GM19468 (cell line): ENCODE measurements at regions not wholly inside any gene's neighbourhood (a gene's known extent, or its start where the extent isn't known, plus 50 kb on each side); places are given as distances from the start of the nearest gene placed in this dataset.

ENCODE experiments used
- ATAC-seq: cut with Tn5 transposase; IDR thresholded peaks from one replicate; pipeline ENCODE4 v1.9.1; 2021; ENCODE audit warnings: mild to moderate bottlenecking, moderate library complexity, moderate number of reproducible peaks; ENCODE audit not compliant: unreplicated experiment; ENCODE audit errors: extremely low read depth

DNA sequence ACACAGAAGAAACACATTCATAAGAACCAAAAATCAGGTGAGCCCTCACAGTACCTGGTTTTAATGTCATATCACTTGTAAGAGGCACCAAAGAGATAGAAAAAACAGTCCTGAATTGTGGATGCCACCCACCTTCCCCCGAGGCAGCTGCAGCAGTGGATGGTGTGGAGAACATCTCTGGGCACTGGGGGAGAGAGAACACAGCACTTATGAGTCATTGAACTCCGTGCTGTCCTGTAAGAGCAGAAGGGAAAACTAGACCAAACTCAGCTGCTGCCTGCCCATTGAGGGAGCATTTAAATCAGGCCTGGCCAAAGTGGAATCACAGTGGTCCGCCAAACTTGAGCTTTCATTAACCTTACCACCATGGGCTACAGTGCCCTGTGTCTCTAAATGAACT, 296.2 kb downstream of the SPATA31D1 start:
- ATAC-seq = no peak

DNA sequence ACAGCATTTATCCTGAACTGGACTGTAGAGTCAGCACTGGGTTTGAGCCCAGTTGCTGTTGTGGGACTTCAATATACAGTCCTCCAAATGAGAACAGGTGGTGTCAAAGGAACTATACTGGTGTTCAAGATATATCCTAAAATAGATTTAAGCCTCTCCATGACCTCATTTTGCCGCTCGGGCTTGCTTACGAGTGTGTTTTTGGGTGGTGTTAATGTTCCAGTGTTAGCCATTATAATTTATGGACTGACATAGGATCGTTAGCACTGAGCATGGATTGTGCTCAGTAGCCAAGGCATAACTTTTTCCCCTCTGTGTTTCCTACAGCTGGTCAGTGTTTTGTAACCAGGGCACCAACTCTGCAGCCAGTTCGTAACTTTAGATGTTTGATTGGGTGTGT, 306.6 kb downstream of the SPATA31D1 start:
- no peak for ATAC-seq

DNA sequence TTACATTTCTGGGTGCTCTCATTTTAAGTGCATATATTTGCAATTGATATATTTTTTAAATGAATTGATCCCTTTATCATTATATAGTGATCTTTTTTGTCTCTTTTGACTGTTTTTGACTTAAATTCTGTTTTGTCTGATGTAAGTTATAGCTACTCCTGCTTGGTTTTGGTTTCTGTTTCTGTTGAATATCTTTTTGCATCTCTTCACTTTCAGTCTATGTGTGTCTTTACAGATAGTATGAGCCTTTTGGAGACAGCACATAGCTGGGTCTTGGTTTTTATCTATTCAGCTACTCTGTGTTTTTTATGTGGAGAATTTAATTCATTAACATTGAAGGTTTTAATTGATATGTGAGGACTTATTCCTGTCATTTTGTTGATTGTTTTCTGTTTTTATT, 311.3 kb downstream of the SPATA31D1 start:
- ATAC-seq = no peak

DNA sequence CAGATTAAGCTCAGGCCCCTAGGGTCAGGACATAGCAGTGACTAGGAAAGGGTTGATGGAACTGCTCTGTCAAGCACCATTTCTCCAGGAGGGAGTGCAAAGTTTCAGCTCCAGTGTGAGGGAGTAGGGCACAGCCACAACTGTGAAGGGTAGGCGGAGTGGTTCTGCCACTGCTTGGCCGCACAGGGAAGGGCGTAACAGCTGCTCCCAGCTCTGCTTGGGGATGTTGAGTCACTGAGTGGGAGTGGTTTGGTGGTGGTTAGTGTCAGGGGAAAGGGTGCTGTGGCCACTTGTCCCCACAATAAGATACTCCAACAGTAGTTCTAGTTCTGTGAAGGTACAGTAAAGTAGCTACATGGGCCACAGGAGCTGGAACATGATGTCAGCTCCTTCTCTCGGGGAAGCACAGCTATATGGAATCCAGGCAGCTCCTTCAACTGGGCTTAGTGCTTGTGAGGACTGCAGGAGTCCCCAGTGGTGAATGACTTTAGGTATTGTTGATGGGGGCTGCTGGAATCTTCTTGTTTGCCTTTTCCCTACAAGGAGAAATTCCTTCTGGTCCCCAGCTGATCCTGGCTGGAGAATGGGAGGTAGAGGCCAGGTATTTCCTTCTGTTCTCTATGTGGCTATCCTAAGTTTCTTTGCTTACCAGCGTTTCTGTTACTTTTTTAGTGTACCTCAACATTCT, 314.5 kb downstream of the SPATA31D1 start:
- no peak for ATAC-seq

DNA sequence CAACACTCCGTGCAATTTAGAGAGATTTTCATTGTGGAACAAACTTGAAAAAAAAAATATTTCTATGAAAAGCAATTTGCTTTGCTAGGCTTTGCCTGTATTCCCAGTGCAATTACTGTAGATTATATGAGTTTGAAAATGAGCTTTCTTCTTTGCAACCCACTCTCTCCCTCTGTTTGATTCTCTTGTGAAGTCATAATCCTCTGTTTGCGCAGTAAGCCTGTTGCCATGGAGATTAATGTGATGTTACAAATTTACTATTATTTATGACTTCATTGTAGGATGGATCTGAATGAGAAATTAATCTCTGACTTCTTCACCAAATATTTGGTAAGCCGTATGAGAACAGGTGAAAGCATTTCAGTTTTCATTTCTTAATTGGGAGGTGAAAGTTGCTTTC, 320.3 kb downstream of the SPATA31D1 start:
- ATAC-seq = no peak

DNA sequence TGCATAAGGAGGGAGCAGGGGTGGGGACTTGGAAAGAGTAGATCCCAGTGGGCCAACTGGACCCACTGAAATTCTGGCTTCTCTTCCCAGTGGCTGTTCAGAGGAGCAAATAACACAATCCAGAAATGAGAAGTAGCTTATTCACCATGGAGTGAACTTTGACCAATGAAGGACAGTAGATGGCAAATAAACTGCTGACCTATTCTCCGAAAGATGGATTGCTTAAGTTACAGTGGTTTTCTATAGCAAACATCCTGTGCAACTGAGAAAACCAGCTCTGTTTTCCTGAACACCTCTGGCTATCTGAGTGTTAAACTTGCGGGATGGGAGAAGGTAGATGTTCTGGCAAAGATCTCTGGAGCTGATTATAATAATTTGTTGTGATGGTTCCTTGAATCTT, 325.1 kb downstream of the SPATA31D1 start:
- ATAC-seq = no peak

DNA sequence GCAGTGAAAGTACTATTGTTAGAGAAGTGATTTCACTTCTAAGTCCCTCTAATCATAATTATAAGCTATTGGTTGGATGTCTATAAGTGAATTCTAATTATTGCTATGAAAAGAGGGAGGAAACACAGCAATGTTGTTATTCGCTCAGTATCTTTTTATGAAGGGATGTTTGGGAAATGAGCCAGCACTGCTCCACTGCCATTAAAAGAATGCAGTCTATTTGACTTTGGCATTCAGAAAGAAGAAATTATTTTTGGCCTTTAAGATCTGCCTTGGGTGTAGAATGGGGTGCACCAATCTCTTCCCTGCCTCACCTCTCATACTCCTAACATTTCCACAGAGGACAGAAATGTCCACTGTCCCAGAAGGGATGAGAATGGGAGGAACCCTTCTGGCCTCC, 332.0 kb downstream of the SPATA31D1 start:
- ATAC-seq = no peak

DNA sequence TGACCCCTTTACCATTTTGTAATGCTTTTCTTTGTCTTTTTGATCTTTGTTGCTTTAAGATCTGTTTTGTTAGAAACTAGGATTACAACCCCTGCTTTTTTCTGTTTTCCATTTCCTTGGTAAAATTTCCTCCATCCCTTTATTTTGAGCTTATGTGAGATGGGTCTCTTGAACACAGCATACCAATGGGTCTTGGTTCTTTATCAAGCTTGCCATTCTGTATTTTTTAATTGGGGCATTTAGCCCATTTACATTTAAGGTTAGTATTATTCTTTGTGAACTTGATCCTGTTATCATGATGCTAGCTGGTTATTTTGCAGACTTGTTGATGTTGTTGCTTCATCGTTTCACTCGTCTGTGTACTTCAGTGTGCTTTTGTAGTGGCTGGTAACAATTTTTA, 337.3 kb downstream of the SPATA31D1 start:
- no peak for ATAC-seq

DNA sequence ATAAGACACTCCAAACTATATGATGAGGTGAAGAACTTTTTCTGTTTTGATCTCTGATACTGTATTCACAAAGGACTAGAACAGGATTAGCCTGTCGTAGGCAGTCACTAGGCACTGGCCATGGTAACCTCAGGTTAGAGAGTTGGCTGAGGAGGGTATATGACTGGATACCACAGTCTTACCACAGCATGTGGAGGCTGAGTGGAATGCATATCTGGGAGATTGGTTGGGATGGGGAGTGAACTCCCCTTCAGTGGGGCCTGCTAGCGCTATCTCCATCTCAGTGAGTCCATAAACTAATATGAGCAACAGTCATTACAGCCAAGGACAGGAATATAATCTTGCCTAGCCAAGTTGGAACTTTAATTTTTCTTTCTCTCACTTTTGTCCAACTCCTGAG, 339.1 kb downstream of the SPATA31D1 start:
- no peak for ATAC-seq

DNA sequence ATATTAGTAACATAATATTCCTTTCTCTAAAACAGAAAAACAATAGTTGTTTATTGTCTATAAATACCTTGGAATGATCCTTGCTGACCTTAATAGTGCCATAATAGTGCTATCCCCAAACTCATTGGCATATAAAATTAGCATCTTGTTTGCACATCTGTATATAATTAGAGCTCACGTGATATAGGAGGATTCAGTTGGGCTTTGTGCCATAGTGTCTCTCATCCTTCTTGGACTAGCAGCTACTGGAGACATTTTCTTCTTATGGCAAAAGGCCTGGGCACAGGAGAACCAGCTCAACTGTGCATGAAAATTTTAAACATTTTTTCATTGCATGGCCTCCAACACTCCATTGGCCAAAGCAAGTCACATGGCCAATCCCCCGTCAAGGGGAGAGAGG, 342.5 kb downstream of the SPATA31D1 start:
- no peak for ATAC-seq

DNA sequence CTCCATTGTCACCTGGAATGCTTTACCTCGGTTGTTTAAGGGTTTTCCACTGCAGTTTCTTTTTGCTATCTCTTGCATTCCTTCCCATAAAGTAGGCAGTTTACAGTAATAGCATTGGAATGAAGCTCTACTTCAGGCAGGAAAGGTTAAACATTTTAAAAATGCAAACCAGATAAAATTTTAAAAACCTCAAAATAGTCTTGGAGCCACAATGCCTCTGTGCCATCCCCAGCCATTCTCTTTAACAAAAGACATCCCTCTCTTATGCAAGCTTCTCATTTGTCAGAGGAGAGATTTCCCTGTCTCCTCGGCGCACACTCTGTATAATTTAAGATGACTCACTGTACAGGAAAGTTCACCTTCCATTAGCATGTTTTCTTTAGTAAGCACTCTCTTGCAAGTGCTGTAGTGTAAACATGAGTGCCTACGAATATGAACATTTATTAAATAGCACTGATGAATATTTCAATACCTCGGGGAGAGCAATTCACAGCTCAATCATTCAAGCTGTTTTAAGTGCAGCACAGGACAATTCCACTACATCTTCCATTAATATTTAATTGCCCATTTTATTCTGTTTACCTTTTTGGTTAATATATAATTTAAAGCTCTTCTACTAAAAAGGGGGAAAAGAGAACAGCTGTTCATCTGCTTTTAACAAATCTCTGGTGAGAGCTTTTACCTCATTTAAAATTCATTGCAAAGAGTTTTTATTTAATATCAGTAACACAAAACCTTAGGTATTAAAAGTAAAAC, 343.6 kb downstream of the SPATA31D1 start:
- no peak for ATAC-seq

DNA sequence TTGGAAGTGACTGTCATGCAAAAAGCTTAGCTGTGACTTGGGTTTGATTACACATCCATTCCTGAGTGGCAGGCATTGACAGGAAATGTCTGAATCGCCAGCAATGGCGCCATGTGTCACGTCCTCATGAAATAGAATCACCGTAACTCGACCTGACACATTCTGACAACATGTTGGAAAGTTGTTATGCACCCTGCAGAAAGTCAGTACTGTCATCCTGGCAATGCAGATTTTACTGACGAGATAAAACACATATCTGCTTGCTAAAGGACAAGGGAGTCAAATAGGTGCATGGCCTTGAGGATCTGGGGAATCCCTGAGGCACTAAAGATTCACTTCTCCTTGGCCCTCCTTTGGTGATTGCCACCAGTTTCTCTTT, 344.2 kb downstream of the SPATA31D1 start:
- ATAC-seq = no peak

DNA sequence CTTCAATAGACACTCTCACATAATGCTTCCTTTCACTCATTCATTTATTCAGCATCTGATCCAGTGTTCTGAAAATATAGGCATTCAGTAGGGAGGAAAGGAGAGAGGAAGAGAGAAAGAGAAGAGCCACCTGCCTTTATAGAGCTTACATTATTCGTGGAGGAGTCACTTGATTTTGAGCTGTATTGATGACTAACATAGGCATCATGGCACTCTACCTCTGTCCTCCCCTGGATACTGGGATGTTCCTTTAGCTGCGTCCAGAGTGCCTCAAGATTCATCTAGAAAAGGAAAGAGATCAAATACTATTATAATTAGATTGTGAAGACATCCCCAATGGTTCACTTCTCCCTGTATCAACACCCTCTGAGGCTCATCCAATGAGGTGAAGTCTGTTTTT, 345.1 kb downstream of the SPATA31D1 start:
- ATAC-seq = no peak

DNA sequence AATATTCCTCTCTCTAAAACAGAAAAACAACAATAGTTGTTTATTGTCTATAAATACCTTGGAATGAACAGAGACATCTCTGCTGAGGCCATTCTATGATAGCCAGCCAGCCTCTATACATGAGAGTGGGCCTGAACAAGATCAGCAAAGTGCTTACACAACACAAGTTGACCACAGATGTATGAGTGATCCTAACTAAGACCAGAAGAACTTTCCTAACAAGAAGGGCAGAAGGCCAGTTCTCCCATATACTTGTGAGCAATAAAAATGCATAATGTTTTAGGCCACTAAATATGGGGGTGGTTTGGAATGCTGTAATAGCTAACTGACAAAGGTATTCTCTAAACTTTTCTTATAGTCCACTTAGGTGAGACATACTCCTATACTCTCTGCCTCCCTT, 345.7 kb downstream of the SPATA31D1 start:
- no peak for ATAC-seq

DNA sequence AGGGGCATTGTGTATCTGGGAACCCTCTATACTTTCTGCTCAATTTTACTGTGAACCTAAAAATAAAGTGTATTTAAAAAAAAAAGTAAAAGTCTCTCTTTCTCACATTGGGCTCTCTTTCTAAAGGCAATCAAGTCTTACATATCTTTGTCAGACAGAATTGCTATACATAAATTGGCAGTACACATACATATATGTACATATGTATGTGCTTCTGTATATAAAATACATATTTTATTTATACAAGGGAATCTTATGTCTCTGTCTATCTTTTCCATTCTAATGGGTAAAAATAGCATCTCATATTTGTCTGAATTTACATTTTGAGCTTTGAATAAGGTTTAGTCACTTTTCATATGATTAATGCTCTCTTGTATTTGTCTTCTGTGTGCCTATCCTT, 348.8 kb downstream of the SPATA31D1 start:
- ATAC-seq = no peak

DNA sequence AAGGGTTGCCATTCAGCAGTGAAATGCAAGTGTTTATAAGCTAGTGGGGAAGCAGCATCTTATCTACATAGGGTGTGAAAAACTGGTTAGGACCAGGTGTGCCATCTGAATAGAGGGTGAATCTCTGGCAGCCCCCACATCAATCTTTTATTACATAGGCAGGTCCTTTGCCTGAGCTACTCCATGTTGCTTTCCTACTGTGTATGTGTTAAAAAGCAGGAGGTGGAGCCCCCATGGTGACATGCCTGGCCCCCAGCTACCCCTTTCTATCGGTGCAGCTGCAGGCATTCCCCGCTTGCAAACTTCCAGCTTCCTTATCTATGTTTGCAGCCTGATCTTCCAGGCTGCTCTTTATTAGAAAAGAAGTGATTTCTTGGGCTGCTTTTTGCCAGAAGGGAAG, 353.5 kb downstream of the SPATA31D1 start:
- ATAC-seq = no peak

DNA sequence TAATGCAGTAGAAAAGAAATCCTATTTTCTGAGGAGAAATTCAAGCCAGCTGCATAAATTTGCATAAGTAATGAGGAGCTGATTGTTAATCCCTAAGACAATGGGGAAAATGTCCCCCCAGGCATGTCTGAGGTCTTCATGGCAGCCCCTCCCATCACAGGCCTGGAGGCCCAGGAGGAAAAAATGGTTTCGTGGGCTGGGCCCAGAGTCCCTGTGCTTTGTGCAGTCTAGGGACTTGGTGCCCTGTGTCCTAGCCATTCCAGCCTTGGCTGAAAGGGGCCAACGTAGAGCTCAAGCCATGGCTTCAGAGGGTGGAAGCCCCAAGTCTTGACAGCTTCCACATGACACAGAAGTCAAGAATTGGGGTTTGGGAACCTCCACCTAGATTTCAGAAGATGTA, 357.5 kb downstream of the SPATA31D1 start:
- no peak for ATAC-seq

DNA sequence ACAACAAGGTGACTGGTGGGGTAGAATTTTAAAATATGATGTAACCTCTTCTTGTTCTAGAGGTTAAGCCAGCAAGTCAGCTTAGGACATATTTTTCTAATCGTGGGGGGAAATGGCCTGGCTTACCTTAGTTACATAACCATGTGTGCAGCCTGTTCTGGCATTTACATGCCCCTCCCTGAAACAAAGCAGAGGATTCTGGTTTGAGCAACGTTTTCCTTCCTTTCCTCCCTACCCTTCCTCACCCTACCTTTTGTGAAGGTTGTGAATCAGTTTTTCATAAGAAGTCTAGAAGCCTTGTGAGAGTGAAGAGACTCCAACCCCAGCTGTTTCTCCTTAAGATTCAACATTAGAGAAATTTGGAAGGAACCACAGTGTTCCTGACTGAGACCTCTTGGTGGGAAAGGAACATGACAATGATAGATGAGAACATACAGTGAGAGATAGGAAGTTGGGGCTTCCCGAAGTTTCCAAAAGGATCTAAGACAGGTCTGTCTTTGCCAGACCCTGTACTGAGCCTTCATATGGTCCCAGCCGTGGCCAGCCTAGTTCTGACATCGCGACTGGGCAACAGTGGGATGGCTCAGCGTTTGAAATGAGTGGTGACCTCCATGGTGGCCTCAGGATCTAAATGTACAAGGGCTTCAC, 365.2 kb downstream of the SPATA31D1 start:
- no peak for ATAC-seq

DNA sequence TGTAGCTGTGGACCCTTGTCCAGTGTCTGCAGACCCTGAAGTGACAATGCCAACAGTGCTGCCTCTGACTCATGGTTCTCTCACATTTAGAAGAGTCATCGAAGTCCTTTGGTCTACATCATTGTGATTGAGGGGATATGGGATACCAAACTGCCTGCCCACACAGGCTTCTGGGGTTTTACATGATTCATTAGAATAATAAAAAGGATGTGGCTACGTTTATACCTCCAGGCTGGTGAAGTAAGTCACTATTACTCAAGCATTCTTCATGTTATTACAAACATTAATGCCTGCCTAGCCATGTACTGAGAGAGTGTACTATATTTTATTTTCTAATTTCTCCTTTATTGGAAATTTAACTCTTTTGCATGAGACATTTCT, 365.7 kb downstream of the SPATA31D1 start:
- no peak for ATAC-seq

DNA sequence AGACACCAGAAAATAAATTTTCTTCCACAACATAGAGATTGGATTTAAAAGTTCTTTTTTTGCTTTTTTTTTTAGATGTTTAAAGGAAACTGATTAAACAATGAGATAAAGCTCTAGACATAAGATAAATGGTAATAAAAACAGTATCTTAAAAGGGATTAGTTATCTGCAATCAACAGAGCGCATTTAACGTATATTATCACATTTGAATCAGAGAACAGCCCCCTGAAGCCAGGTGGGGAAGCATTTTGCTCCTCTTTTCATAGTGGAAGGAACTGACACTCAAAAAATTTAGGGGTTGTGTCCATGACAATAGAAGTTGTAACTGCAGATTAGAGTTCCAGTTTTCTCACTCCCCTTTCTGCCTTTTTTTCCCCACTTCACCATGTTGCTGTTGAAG, 367.6 kb downstream of the SPATA31D1 start:
- no peak for ATAC-seq

DNA sequence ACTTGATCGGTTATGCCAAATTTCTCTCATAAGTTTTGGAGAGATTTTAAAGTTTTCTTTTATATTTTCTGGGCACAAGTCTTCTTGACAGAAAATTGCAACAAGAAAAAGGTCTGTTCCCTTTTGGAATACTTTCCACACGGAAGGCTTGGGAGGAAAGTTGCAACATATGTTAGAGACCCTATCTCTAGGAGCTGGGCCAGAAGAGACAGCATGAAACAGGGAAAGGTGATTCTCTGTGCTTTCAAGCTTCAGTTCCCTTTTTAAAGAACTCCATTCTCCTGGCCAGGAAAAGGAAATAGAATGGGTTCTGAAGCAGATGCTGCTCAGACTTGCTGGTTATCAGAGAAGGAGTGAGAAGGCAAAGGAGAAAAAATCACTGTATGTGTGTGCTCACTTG, 368.3 kb downstream of the SPATA31D1 start:
- no peak for ATAC-seq

DNA sequence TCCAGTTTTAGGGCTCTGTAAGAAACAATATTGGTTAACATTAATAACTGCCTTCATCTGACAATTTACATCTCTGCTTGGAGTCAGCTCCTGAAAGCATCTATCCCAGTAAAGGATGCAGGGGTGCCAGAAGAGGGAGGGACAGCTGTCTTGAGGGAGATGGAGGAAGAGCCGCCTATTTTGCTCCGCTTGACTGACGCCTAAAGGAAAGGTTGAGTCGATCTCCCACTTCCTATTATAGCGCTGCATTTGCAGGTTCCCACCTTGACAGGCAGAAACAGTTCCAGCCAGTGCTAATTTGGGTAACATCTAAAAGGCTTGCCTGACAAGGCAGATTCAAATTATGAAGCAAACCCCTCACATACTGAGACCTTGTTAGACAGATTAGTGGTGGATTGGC, 374.6 kb downstream of the SPATA31D1 start:
- ATAC-seq = no peak
